Heart right ventricle (tissue), 16 donors: ENCODE measurements at regions not wholly inside any gene's neighbourhood (a gene's known extent, or its start where the extent isn't known, plus 50 kb on each side); places are given as distances from the start of the nearest gene placed in this dataset.
A peak's percentile ranks its signal among the peaks of the same experiment; 100 is the strongest.

Source experiments
- ATAC-seq, 8 donors: fragments of 200-7000 bp; cut with Tn5 transposase; one replicate each; pipeline ENCODE4 v1.9.1; 2020; ENCODE audit warnings: mild to moderate bottlenecking in 8 of 8, moderate library complexity in 8 of 8, moderate number of reproducible peaks in 1 of 8
- DNase-seq, 2 donors: peaks; one replicate each; pipeline ENCODE4 v3.0.0-alpha.2; 2020
- H3K27ac ChIP-seq, 10 donors: fragments of 200-600 bp; sonication (generic) in 2 of 10; one replicate each; pipeline versions ENCODE4 v1.5.0 to v1.8.0; 2020 to 2022; ENCODE audit warnings: mild to moderate bottlenecking in 3 of 10
- H3K27me3 ChIP-seq, 7 donors: fragments of 200-600 bp; one replicate each; pipeline ENCODE4 v1.8.0; 2021 to 2022; ENCODE audit warnings: mild to moderate bottlenecking in 2 of 7
- H3K36me3 ChIP-seq, 9 donors: fragments of 200-600 bp; sonication (generic) in 1 of 9; one replicate each; pipeline versions ENCODE4 v1.5.0 to v1.8.0; 2020 to 2022; ENCODE audit warnings: mild to moderate bottlenecking in 2 of 9
- H3K4me1 ChIP-seq, 9 donors: fragments of 200-600 bp; sonication (generic) in 1 of 9; one replicate each; pipeline versions ENCODE4 v1.5.0 to v1.8.0; 2020 to 2022; ENCODE audit warnings: mild to moderate bottlenecking in 4 of 9
- H3K4me3 ChIP-seq, 10 donors: fragments of 200-600 bp; sonication (generic) in 2 of 10; one replicate each; pipeline versions ENCODE4 v1.5.0 to v1.8.0; 2020 to 2022; ENCODE audit warnings: mild to moderate bottlenecking in 7 of 10, moderate library complexity in 2 of 10
- H3K9me3 ChIP-seq, 11 donors: fragments of 200-600 bp in 10 of 11; sonication (generic) in 2 of 11; one replicate each; pipeline versions ENCODE4 v1.5.0 to v1.8.0; 2013 to 2022; ENCODE audit warnings: mild to moderate bottlenecking in 2 of 11, control low read depth in 1 of 11, moderate library complexity in 1 of 11
- WGBS, 2 donors: extraction: QIAGEN DNeasy Blood & Tissue Kit; methylation state at CpG; one replicate each; pipeline ENCODE4 v1.1.7; 2013; ENCODE audit warnings: inconsistent platforms in 1 of 2; 5-methylcytosine and 5-hydroxymethylcytosine counted together
- intact Hi-C, 10 donors: fragments of 100-400 bp; cut with DNase I; formaldehyde crosslinking; loops; one replicate each; pipeline versions ENCODE4 v1.11.1 to v1.14.2; 2022
- TF ChIP-seq, protein P1 (sequence below), 9 donors: fragments of 200-600 bp; sonication (generic) in 2 of 9; IDR thresholded peaks; one replicate each; pipeline versions ENCODE4 v1.5.0 to v1.8.0; 2021 to 2022; ENCODE audit warnings: antibody characterized with exemption in 9 of 9, mild to moderate bottlenecking in 5 of 9, moderate library complexity in 1 of 9
- donor health status: Arrhythmogenic right ventricular cardiomyopathy.
- donor health status: ischemic (EF 13 %, LVEDD 7.1; RV severe dilation, severe dysfunction).
- donor health status: healthy with polysubstance abuse.
- donor health status: DM: no; HTN: yes; CAD: no.
- donor health status: DM: no; HTN: no; CAD: no.
- donor health status: ischemic (EF 25% LVEDD 6.9; RV normal size, moderate dysfunction).
- donor health status: ischemic (EF 25% LVEDD 5.7; RV mildly dilated, moderate dysfunction).
- donor health status: healthy.
- donor health status: DM: yes; HTN: yes; CAD: no.
- donor health status: Ischemic cardiomyopathy.
- donor health status: ischemic (EF 35%, LVEDD 5.7; RV mildly dilated, moderate dysfunction).
- donor health status: nonischemic (EF 11% LVEDD 7.7; RV severe dilation, severe dysfunction).
- donor health status: DM: yes; HTN: yes; CAD: no.
- donor health status: PGD.
- donor health status: ischemic (EF 29% LVEDD 5.4; RV normal size, mild dysfunction).
- donor health status: nonischemic (EF 23%, LVEDD 6.1; RV moderate dilation, normal function).

DNA sequence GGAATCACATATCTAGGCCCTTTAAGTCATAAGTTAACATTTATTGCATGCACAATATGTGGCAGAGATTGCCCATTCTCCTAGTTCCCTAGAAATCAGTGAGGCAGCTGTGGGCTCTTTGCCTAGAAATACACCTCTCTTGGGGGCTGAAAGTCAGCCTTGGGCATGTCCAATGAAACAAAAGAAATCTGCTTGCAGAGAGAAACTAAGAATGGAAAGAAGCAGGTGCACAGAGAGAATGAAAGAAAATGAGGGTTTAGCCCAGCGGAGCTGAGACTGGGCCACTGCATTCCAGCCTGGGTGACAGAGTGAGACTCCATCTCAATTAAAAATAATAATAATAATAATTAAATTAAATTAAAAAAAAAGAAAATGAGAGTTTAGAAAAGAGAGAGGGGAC is 57.3 kb upstream of the DAB2 start:
- no peak for DNase-seq
- no peaks in the 10 kb centered on the region for H3K27me3 ChIP-seq
- intact Hi-C loops, result no loop called here
- H3K27ac ChIP-seq, result no peak overlapping the region
- H3K4me3 ChIP-seq, result no peak overlapping the region
- no peaks in the 10 kb centered on the region for H3K36me3 ChIP-seq
- H3K9me3 ChIP-seq, result no peaks in the 10 kb centered on the region
- TF ChIP-seq, protein P1, sequence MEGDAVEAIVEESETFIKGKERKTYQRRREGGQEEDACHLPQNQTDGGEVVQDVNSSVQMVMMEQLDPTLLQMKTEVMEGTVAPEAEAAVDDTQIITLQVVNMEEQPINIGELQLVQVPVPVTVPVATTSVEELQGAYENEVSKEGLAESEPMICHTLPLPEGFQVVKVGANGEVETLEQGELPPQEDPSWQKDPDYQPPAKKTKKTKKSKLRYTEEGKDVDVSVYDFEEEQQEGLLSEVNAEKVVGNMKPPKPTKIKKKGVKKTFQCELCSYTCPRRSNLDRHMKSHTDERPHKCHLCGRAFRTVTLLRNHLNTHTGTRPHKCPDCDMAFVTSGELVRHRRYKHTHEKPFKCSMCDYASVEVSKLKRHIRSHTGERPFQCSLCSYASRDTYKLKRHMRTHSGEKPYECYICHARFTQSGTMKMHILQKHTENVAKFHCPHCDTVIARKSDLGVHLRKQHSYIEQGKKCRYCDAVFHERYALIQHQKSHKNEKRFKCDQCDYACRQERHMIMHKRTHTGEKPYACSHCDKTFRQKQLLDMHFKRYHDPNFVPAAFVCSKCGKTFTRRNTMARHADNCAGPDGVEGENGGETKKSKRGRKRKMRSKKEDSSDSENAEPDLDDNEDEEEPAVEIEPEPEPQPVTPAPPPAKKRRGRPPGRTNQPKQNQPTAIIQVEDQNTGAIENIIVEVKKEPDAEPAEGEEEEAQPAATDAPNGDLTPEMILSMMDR (IDR thresholded peaks at IDR 0.05), result no peak
- no peak for ATAC-seq
- WGBS, 2 donors, result 96 to 100% methylated on average over 1 of the region's 1 CpG
- peaks cover 0 to 9% (median 3%) of the 10 kb centered on the region in 9 donors for H3K4me1 ChIP-seq

DNA sequence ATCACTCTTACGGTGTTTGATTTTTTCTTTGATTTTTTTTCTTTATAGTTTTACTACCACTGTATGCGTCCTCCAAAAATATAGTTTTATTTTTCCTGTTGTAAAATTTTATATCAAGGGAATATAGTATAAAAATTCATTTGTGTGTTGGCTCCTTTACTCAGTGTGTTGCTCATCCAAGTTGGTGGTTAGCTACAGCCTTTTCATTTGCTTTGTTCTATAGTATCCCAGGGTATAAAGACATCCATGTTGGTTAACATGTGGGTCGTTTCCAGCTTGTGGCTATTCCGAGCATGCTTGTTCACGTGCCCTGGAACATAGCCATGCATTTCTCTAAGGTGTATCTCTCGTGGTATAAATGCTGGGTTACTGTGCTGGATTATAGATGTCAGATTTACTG is 54.8 kb upstream of the DAB2 start:
- Histone ChIP-seq H3K9me3 (no peaks in the 10 kb centered on the region), H3K4me3 (no peak overlapping the region), H3K27ac (no peak overlapping the region), H3K27me3 (no peaks in the 10 kb centered on the region), H3K4me1 (peaks cover 0 to 22% (median 6%) of the 10 kb centered on the region in 9 donors), H3K36me3 (no peaks in the 10 kb centered on the region)
- intact Hi-C loops, result no loop called here
- TF ChIP-seq, protein P1 (IDR thresholded peaks at IDR 0.05), result no peak
- no peak for DNase-seq
- 76 to 79% methylated on average over 6 of the region's 6 CpGs for WGBS, 2 donors
- ATAC-seq, result no peak

DNA sequence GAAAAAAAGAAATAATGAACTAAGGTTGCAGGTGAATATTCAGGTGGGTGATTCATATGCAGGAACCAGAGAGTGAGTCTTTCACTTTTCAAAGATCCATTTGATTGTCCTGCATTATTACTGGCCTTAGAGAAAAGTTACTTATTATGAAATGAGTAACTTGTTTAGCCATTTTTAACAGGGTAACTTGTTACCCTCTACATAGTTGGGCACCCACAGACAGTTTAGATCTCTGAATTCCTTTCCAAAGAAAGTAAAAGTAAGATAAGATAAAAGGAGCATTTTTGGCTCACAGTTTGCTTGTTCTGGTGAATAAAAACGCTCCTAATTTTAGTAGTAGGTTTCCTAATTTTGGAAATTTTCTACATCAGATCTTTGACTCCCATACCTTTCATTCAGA is 54.1 kb upstream of the DAB2 start:
- intact Hi-C loops, result no loop called here
- TF ChIP-seq, protein P1 (IDR thresholded peaks at IDR 0.05), result no peak
- no peaks in the 10 kb centered on the region for H3K9me3 ChIP-seq
- 0% methylated on average over 1 of the region's 1 CpG for WGBS, 2 donors
- no peaks in the 10 kb centered on the region for H3K27me3 ChIP-seq
- DNase-seq (no peak), ATAC-seq (no peak)
- no peak overlapping the region for H3K4me3 ChIP-seq
- H3K27ac ChIP-seq, result no peak overlapping the region
- H3K36me3 ChIP-seq, result no peaks in the 10 kb centered on the region
- peaks cover 0 to 22% (median 6%) of the 10 kb centered on the region in 9 donors for H3K4me1 ChIP-seq

DNA sequence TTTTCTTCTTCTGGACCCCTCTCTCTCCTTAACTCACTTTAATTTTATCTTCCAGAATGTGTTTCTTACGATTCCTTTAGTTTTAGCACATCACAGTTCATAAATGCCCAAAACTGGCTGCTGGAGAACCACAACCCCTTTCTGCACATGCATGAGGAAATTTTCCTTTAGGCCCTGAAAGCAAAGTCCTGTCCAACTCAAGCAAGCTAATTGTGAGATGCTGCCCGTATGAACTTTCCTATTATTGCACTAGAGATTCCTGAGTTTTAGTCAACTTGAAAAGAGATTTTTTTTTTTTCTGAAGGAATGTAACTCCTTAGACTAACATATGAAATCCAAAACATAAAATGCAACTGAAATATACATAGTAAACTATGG is 52.1 kb upstream of the DAB2 start:
- TF ChIP-seq, protein P1 (IDR thresholded peaks at IDR 0.05), result no peak
- no peak for ATAC-seq
- Histone ChIP-seq H3K4me3 (no peak overlapping the region), H3K27ac (peak overlapping the region in 1 of 10 donors; percentile 54), H3K27me3 (no peaks in the 10 kb centered on the region), H3K9me3 (no peaks in the 10 kb centered on the region), H3K4me1 (peaks cover 0 to 23% (median 6%) of the 10 kb centered on the region in 9 donors), H3K36me3 (no peaks in the 10 kb centered on the region)
- intact Hi-C loops, result no loop called here
- DNase-seq, result no peak
- WGBS, 2 donors, result 92% methylated on average over 2 of the region's 2 CpGs
